ENCODE measurements at regions not wholly inside any gene's neighbourhood (a gene's known extent, or its start where the extent isn't known, plus 50 kb on each side); places are given as distances from the start of the nearest gene placed in this dataset.

GRCh38 chr6:25042984-25043725 is 107.4 kb upstream of the RIPOR2 start:
- Mint-ChIP-seq H3K36me3 (no peaks in the 10 kb centered on the region), H3K4me1 (ENCODE audit: unreplicated experiment) (peaks cover 4% of the 10 kb centered on the region), H3K9me3 (no peaks in the 10 kb centered on the region), H3K27ac (no peak overlapping the region), H3K4me3 (no peak overlapping the region), H3K27me3 (no peaks in the 10 kb centered on the region)
- TF ChIP-seq CTCF (conservative IDR thresholded peaks at IDR 0.05) = no peak
- DNase-seq (ENCODE audit: extremely low spot score, unreplicated experiment) = no peak

DNA sequence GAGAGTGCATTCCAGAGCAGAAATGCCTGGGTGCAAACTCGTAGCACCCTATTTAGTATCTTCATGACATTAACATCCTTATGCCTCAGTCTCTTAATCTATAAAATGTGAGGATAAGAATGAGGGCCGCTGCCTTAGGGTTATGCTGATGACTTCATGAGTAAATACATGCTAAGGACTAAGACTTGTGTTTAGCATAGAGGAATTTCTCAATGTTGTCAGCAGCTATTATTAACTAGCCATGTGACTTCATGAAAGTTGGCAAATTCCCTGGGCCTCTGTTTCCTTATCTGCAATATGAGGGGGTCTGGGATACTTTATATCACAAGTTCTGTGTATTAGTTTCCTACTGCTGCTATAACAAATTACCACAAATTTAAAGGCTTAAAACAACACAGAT is 108.1 kb upstream of the RIPOR2 start:
- TF ChIP-seq CTCF (conservative IDR thresholded peaks at IDR 0.05) = no peak
- Mint-ChIP-seq H3K27me3 (no peaks in the 10 kb centered on the region), H3K4me3 (no peak overlapping the region), H3K4me1 (ENCODE audit: unreplicated experiment) (peaks cover 4% of the 10 kb centered on the region), H3K27ac (no peak overlapping the region), H3K36me3 (no peaks in the 10 kb centered on the region), H3K9me3 (no peaks in the 10 kb centered on the region)
- no peak for DNase-seq (ENCODE audit: extremely low spot score, unreplicated experiment)

DNA sequence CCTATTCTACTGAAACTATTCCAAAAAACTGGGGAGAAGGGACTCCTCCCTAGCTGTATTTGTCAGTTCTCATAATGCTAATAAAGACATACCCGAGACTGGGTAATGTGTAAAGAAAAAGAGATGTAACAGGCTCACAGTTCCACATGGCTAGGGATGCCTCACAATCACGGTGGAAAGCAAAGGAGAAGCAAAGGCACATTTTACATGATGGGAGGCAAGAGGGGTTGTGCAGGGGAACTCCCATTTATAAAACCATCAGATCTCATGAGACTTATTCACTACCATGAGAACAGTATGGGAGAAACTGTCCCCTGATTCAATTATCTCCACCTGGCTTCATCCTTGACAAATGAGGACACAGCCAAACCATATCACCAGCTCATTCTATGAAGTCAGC is 111.2 kb upstream of the RIPOR2 start:
- no peaks in the 10 kb centered on the region for H3K27me3 Mint-ChIP-seq
- no peak for DNase-seq (ENCODE audit: extremely low spot score, unreplicated experiment)
- H3K27ac Mint-ChIP-seq = no peak overlapping the region
- no peak for TF ChIP-seq CTCF (conservative IDR thresholded peaks at IDR 0.05)
- peaks cover 11% of the 10 kb centered on the region for H3K4me1 Mint-ChIP-seq (ENCODE audit: unreplicated experiment)
- no peak overlapping the region for H3K4me3 Mint-ChIP-seq
- H3K9me3 Mint-ChIP-seq = no peaks in the 10 kb centered on the region
- no peaks in the 10 kb centered on the region for H3K36me3 Mint-ChIP-seq

DNA sequence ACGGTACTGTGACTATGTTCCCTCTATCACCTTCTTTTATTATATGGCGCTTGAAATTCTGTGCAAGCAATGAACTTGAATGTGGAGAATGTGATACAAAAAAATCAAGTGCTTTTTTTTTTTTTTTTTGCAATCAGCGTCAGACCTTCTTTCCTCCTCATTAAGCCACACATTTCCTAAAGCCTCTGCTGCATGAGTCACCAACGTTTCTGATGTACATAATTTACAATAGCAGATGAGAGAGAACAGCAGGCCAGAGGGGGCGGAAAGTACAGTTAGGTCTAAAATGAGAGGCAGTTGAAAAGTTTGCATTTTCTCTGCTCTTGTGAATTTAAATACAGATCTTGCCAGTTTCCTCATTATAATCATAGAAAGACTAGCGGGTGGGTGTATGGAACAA is 114.6 kb upstream of the RIPOR2 start:
- peaks cover 21% of the 10 kb centered on the region for H3K4me1 Mint-ChIP-seq (ENCODE audit: unreplicated experiment)
- H3K4me3 Mint-ChIP-seq = no peak overlapping the region
- H3K36me3 Mint-ChIP-seq = no peaks in the 10 kb centered on the region
- H3K27ac Mint-ChIP-seq = no peak overlapping the region
- DNase-seq (ENCODE audit: extremely low spot score, unreplicated experiment) = no peak
- H3K27me3 Mint-ChIP-seq = peaks cover 3% of the 10 kb centered on the region
- H3K9me3 Mint-ChIP-seq = peaks cover 5% of the 10 kb centered on the region
- no peak for TF ChIP-seq CTCF (conservative IDR thresholded peaks at IDR 0.05)

- H3K27me3 Mint-ChIP-seq = peaks cover 5% of the 10 kb centered on the region
Measured at GRCh38 chr6:25051083-25051482, 115.3 kb upstream of the RIPOR2 start.

More at GRCh38 chr6:25051083-25051482, 115.3 kb upstream of the RIPOR2 start:
- H3K36me3 Mint-ChIP-seq = no peaks in the 10 kb centered on the region
- TF ChIP-seq CTCF (conservative IDR thresholded peaks at IDR 0.05) = no peak
- no peak overlapping the region for H3K4me3 Mint-ChIP-seq
- H3K4me1 Mint-ChIP-seq (ENCODE audit: unreplicated experiment) = peaks cover 21% of the 10 kb centered on the region
- no peak overlapping the region for H3K27ac Mint-ChIP-seq
- H3K9me3 Mint-ChIP-seq = peaks cover 9% of the 10 kb centered on the region
- DNase-seq (ENCODE audit: extremely low spot score, unreplicated experiment) = no peak
